WERI-Rb-1 (cell line): ENCODE measurements at regions not wholly inside any gene's neighbourhood (a gene's known extent, or its start where the extent isn't known, plus 50 kb on each side); places are given as distances from the start of the nearest gene placed in this dataset.

ENCODE experiments used
- DNase-seq: peaks from one replicate; pipeline ENCODE4 v3.0.0-alpha.2; 2020
- H3K27ac ChIP-seq: fragments of 250-450 bp; sonication (Bioruptor Pico); 2 replicates; pipeline ENCODE4 v1.5.1; 2020; ENCODE audit warnings: mild to moderate bottlenecking, moderate library complexity
- H3K27me3 ChIP-seq: fragments of 250-450 bp; sonication (Bioruptor Pico); 2 replicates; pipeline ENCODE4 v1.5.1; 2021; ENCODE audit warnings: mild to moderate bottlenecking, low read depth, moderate library complexity; ENCODE audit not compliant: insufficient read depth, severe bottlenecking
- H3K36me3 ChIP-seq: fragments of 250-450 bp; sonication (Bioruptor Pico); 2 replicates; pipeline ENCODE4 v1.5.1; 2020; ENCODE audit warnings: mild to moderate bottlenecking, moderate library complexity
- H3K4me3 ChIP-seq: 2 replicates; pipeline ENCODE4 v1.5.1; 2011; ENCODE audit warnings: low read depth, mild to moderate bottlenecking, control low read depth, low read length
- H3K9me3 ChIP-seq: fragments of 250-450 bp; sonication (Bioruptor Pico); 2 replicates; pipeline ENCODE4 v1.5.1; 2021; ENCODE audit warnings: mild to moderate bottlenecking, moderate library complexity; ENCODE audit not compliant: severe bottlenecking
- TF ChIP-seq, protein P1 (sequence below): IDR thresholded peaks from 2 replicates; pipeline ENCODE4 v1.5.1; 2011; ENCODE audit warnings: low read depth, mild to moderate bottlenecking, control low read depth, inconsistent platforms, low read length

- TF ChIP-seq, protein P1, sequence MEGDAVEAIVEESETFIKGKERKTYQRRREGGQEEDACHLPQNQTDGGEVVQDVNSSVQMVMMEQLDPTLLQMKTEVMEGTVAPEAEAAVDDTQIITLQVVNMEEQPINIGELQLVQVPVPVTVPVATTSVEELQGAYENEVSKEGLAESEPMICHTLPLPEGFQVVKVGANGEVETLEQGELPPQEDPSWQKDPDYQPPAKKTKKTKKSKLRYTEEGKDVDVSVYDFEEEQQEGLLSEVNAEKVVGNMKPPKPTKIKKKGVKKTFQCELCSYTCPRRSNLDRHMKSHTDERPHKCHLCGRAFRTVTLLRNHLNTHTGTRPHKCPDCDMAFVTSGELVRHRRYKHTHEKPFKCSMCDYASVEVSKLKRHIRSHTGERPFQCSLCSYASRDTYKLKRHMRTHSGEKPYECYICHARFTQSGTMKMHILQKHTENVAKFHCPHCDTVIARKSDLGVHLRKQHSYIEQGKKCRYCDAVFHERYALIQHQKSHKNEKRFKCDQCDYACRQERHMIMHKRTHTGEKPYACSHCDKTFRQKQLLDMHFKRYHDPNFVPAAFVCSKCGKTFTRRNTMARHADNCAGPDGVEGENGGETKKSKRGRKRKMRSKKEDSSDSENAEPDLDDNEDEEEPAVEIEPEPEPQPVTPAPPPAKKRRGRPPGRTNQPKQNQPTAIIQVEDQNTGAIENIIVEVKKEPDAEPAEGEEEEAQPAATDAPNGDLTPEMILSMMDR: no peak
- Histone ChIP-seq H3K9me3 (no peaks in the 10 kb centered on the region), H3K36me3 (no peaks in the 10 kb centered on the region), H3K27ac (no peak overlapping the region), H3K4me3 (no peak overlapping the region), H3K27me3 (no peaks in the 10 kb centered on the region)
- no peak for DNase-seq
Measured at GRCh38 chr13:82294226-82294625, 1588.0 kb downstream of the SLITRK1 start.

DNA sequence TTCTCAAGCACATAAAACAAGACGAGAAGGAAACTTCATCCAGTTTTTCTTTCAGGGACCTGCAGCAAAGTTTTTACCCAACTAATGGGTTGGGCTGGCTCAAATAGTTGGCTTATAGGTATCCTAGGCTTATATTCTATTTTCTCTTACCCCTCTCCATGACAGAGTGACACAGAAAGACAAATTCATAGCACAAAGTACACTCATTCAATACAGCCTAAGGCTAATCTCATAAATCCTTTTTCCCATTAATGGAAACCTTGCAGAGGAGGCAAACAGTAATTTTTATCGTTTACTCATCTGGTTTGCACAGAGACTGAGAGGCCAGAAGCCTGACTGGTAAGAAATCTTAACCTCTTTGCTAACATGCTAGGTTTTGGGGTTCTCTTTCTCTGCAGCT lies 1589.9 kb downstream of the SLITRK1 start:
- H3K27me3 ChIP-seq: no peaks in the 10 kb centered on the region
- H3K9me3 ChIP-seq: no peaks in the 10 kb centered on the region
- TF ChIP-seq, protein P1: no peak
- no peak for DNase-seq
- H3K4me3 ChIP-seq: no peak overlapping the region
- no peak overlapping the region for H3K27ac ChIP-seq
- H3K36me3 ChIP-seq: no peaks in the 10 kb centered on the region

GRCh38 chr13:82291852-82292251 lies 1590.4 kb downstream of the SLITRK1 start:
- H3K36me3 ChIP-seq: no peaks in the 10 kb centered on the region
- no peak for DNase-seq
- H3K27ac ChIP-seq: no peak overlapping the region
- H3K9me3 ChIP-seq: no peaks in the 10 kb centered on the region
- TF ChIP-seq, protein P1: no peak
- H3K4me3 ChIP-seq: no peak overlapping the region
- H3K27me3 ChIP-seq: no peaks in the 10 kb centered on the region

- no peak overlapping the region for H3K4me3 ChIP-seq
- H3K27ac ChIP-seq: no peak overlapping the region
- H3K9me3 ChIP-seq: no peaks in the 10 kb centered on the region
- no peak for DNase-seq
- no peaks in the 10 kb centered on the region for H3K27me3 ChIP-seq
- no peaks in the 10 kb centered on the region for H3K36me3 ChIP-seq
- TF ChIP-seq, protein P1: no peak
Measured at GRCh38 chr13:82275644-82276043, 1606.6 kb downstream of the SLITRK1 start.

DNA sequence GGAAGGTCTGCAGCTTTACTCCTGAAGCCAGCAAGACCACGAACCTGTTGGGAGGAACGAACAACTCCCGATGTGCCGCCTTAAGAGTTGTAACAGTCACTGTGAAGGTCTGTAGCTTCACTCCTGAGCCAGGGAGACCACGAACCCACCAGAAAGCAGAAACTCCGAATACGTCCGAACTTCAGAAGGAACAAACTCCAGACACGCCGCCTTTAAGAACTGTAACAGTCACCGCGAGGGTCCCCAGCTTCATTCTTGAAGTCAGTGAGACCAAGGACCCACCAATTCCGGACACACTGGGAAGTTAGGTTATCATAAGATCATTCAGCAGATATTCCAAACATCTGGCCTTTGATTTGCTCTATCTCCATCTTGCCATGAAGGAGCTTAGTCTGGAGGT lies 1623.0 kb downstream of the SLITRK1 start:
- TF ChIP-seq, protein P1: no peak
- no peaks in the 10 kb centered on the region for H3K36me3 ChIP-seq
- DNase-seq: no peak
- no peak overlapping the region for H3K27ac ChIP-seq
- no peaks in the 10 kb centered on the region for H3K27me3 ChIP-seq
- H3K9me3 ChIP-seq: no peaks in the 10 kb centered on the region
- H3K4me3 ChIP-seq: no peak overlapping the region

GRCh38 chr13:82257790-82258507 lies 1624.3 kb downstream of the SLITRK1 start:
- H3K9me3 ChIP-seq: no peaks in the 10 kb centered on the region
- no peak for DNase-seq
- H3K36me3 ChIP-seq: no peaks in the 10 kb centered on the region
- H3K27me3 ChIP-seq: no peaks in the 10 kb centered on the region
- no peak overlapping the region for H3K4me3 ChIP-seq
- TF ChIP-seq, protein P1: no peak
- no peak overlapping the region for H3K27ac ChIP-seq
